Fibroblast of villous mesenchyme (primary cell): ENCODE measurements at regions not wholly inside any gene's neighbourhood (a gene's known extent, or its start where the extent isn't known, plus 50 kb on each side); places are given as distances from the start of the nearest gene placed in this dataset.
"Not testable (repeated sequence)": the region's sequence is repeated elsewhere in the genome, so short reads cannot be mapped to it uniquely, and the experiment has no call there.

Experiments
- DNase-seq: peaks from one replicate; pipeline ENCODE4 v3.0.0-alpha.2; 2010; ENCODE audit warnings: low read depth
- H3K4me3 ChIP-seq: 2 replicates; pipeline ENCODE4 v1.5.1; 2011; ENCODE audit warnings: low read depth, mild to moderate bottlenecking, low read length
- TF ChIP-seq, protein P1 (sequence below): IDR thresholded peaks from 2 replicates; pipeline ENCODE4 v1.5.1; 2012; ENCODE audit warnings: low read depth, mild to moderate bottlenecking, low read length; ENCODE audit not compliant: insufficient read depth

DNA sequence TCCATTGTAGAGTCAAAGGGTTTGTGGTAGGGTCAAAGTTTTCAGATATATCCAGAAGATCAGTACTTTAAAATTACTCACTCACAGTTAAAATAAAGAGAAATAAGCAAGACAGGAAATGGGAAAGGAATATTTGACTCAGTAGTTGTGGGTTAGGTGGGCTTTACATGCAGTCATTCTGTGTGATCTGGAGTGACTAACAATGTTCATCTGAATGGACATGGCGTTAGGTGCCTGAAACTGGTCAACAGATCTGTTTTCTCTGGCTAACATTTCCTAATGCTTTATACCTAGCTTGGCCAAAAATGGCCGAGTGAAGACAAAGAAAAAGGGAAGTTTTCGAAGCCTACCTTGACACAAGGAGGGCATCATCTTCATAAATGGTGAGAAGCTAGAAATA is 133.4 kb upstream of the SATB1 start:
- no peak overlapping the region for H3K4me3 ChIP-seq
- TF ChIP-seq, protein P1, sequence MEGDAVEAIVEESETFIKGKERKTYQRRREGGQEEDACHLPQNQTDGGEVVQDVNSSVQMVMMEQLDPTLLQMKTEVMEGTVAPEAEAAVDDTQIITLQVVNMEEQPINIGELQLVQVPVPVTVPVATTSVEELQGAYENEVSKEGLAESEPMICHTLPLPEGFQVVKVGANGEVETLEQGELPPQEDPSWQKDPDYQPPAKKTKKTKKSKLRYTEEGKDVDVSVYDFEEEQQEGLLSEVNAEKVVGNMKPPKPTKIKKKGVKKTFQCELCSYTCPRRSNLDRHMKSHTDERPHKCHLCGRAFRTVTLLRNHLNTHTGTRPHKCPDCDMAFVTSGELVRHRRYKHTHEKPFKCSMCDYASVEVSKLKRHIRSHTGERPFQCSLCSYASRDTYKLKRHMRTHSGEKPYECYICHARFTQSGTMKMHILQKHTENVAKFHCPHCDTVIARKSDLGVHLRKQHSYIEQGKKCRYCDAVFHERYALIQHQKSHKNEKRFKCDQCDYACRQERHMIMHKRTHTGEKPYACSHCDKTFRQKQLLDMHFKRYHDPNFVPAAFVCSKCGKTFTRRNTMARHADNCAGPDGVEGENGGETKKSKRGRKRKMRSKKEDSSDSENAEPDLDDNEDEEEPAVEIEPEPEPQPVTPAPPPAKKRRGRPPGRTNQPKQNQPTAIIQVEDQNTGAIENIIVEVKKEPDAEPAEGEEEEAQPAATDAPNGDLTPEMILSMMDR = no peak
- DNase-seq = no peak

DNA sequence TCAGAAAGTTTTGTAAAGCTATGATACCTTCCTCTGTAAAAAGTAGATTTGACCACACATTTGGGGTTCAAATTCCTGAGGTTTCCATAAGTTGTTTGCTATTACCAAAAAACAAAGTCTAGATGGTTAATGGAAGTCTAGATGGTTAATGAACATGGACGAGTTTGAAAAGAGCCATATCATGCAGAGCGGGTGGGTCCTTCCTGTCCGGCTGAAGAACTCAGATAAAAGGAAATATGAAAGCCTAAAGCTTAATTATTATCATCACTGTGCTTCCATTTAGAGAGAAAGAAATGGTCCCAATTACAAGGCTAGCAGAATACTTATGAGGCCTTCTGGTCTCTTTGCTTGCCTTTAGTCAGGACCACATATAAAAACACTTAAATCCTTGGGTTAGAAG is 132.1 kb upstream of the SATB1 start:
- no peak for DNase-seq
- TF ChIP-seq, protein P1 = no peak
- no peak overlapping the region for H3K4me3 ChIP-seq

DNA sequence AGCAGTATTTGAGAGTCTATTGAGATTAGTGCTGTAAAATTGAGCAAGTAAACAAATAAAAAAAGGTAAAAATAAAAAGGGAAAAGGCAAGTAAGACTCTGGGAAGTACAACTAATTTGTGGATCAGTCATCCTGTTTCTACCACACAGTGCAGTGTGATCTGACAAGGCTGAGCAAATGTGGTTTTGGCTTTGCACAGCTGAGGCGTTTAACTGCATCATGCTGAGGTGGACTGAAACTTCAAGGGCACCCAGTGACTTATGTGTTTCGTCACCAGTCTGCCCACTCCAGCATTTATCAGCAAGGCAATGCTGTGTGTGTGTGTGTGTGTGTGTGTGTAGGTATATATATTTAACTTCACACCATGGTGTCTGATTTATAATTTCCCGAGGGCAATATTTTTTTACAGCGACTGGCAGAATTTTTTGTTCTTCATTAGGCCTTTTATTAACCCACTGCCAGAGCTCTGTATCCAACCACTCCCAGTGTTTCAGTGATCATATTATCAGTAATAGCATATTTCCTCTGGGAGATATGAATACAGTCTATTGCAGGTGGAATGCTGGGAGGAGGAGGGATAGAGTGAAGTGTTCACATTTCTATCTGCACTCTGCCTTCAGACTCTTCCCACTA is 131.5 kb upstream of the SATB1 start:
- H3K4me3 ChIP-seq = no peak overlapping the region
- TF ChIP-seq, protein P1 = no peak
- no peak for DNase-seq

DNA sequence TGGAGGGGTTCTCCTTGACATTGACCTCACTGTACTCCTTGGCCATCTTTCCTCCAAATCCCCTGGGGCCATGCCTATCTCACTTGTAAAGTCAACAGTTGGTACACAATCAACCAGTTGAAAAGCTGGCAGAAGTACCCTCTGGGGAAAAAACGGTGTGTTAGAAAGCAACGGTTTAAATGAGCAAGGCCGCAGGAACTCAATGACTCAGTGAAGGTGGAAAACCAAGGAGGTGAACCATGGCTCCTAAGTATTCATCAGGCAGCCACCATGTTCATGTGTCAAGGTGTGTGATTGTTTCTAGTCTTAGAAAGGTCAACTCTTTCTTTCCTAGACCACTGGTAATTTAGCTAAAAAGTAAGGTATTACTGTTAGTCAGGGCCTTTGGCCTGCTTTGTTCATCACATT is 130.9 kb upstream of the SATB1 start:
- no peak for DNase-seq
- H3K4me3 ChIP-seq = no peak overlapping the region
- TF ChIP-seq, protein P1 = no peak

DNA sequence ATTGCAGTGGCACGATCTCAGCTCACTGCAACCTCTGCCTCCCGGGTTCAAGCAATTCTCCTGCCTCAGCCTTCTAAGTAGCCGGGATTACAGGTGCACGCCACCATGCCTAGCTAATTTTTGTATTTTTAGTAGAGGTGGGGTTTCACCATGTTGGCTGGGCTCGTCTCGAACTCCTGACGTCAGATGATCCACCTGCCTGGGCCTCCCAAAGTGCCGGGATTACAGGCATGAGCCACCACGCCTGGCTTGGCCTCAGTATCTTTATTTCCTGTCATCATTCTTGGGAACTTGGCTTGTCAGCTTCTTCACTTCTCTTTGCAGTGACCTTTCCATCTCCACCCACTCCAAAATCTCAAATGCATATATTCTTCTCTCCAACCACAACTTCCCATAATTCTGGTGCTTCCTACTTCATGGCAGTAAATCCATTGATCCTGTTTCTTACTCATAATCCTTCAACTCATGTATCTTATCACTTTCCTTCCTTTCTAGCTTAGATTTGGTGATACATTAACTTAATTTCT is 127.5 kb upstream of the SATB1 start:
- DNase-seq, H3K4me3 ChIP-seq: not testable (repeated sequence)

DNA sequence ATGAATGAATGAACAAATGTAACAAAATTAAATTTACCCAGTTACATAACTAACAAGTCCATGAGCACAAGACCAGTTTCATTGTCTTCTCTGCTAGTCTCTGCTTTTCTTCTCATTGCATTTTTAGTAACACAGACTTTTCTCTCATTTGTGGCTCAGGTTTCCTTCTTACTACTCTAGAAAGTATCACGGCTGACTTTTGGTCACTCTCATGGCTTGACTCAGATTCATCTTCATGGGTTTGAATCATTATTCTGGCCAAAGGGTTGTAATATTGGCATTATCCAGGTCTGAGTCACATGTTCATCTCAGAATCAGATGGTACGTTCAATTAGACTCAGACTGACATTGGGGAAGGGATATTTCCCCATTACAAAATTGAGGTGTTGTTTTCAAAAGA is 121.5 kb upstream of the SATB1 start:
- no peak for DNase-seq
- H3K4me3 ChIP-seq = no peak overlapping the region
- TF ChIP-seq, protein P1 = no peak

DNA sequence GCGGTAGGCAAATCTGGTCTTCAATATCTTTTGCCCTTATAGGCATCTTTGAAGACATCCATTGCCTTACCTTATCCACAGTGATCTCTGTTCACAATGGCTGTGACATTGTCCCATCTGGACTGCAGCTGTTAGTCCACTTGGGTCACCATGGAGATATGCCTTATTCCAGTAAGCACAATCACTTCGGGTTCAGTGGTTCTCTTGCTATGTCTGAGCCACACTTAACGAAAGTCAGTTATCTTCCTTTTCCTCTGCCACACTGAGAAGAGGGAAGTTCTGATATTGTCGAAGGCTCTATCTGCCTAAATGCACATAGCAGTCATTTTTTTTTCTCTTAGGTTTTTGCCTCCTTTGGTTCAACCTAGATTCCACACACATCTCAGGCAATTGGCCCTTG is 119.0 kb upstream of the SATB1 start:
- DNase-seq = no peak
- no peak overlapping the region for H3K4me3 ChIP-seq
- TF ChIP-seq, protein P1 = no peak
